ENCODE measurements at regions not wholly inside any gene's neighbourhood (a gene's known extent, or its start where the extent isn't known, plus 50 kb on each side); places are given as distances from the start of the nearest gene placed in this dataset.

DNA sequence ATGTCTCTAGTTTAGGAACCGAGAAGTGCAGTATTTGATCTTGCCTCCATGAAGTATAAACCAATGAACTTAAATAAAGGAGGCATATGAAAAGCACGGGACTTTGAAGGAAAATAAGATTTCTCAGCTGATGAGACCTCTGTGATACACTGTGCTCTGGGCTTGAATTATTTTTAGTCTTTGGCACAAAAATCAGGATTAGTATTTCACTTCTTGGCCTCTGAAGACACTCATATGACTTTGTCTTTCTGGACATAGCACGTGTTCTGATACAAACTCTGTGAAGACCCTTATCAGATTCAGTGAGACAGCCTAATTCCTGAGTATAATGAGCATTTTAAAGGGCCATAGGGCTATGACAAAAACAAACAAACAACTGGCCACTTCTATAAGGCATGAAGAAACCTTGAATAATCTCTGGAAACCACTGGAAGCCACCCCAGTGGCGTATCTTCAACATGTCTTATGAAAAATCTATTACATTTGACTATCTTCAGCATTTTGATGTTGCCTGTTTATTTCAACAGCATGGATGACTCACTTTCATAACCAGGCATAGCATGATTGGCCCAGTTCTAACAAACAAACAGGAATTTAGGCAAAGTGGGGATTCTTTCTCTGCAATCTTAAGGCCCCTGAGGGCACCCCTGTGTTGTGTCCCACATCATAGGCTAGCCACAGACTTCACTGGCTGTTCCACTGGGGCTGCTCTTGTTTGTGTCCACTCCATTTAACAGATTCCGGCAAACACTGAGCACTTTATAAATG is 90.3 kb upstream of the ZNF462 start:
- no peaks in the 10 kb centered on the region for H3K79me2 ChIP-seq (ENCODE audit: insufficient read depth, low read length)
- Mint-ChIP-seq H3K27ac (no peak overlapping the region), H3K36me3 (ENCODE audit: insufficient read depth in 1 of 3, low read depth in 3 of 3) (no peaks in the 10 kb centered on the region), H3K27me3 (ENCODE audit: low read depth) (no peaks in the 10 kb centered on the region), H3K9me3 (no peaks in the 10 kb centered on the region; a peak in 1 of 5 replicates), H3K4me3 (no peak overlapping the region), H3K4me1 (peaks cover 0 to under 1% of the 10 kb centered on the region in 2 experiments; a peak in 2 of 4 replicates)
- no peak overlapping the region for H2AFZ ChIP-seq (ENCODE audit: low read length)
- H3K4me1 ChIP-seq (ENCODE audit: insufficient read depth, low read length) = no peaks in the 10 kb centered on the region
- DNase-seq = no peak
- no peak overlapping the region for H2BK15ac ChIP-seq (ENCODE audit: low read depth, low read length)
- no CpG with 5 or more reads among the region's 5 CpGs for WGBS (ENCODE audit: extremely low coverage, insufficient read length, low lambda C conversion rate)
- H2BK120ac ChIP-seq (ENCODE audit: low read depth, low read length, poor library complexity, severe bottlenecking) = no peak overlapping the region
- no peak overlapping the region for H3T11ph ChIP-seq (ENCODE audit: low read length)
- H3K79me1 ChIP-seq (ENCODE audit: insufficient read depth, low read depth, low read length, poor library complexity, severe bottlenecking) = no peaks in the 10 kb centered on the region
- TF ChIP-seq, protein P1, sequence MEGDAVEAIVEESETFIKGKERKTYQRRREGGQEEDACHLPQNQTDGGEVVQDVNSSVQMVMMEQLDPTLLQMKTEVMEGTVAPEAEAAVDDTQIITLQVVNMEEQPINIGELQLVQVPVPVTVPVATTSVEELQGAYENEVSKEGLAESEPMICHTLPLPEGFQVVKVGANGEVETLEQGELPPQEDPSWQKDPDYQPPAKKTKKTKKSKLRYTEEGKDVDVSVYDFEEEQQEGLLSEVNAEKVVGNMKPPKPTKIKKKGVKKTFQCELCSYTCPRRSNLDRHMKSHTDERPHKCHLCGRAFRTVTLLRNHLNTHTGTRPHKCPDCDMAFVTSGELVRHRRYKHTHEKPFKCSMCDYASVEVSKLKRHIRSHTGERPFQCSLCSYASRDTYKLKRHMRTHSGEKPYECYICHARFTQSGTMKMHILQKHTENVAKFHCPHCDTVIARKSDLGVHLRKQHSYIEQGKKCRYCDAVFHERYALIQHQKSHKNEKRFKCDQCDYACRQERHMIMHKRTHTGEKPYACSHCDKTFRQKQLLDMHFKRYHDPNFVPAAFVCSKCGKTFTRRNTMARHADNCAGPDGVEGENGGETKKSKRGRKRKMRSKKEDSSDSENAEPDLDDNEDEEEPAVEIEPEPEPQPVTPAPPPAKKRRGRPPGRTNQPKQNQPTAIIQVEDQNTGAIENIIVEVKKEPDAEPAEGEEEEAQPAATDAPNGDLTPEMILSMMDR (conservative IDR thresholded peaks at IDR 0.05) = no peak
- H3K27ac ChIP-seq (ENCODE audit: insufficient read length, low read depth, low read length) = no peak overlapping the region
- H3K4ac ChIP-seq (ENCODE audit: low read depth, low read length) = no peak overlapping the region
- no peak overlapping the region for H3K9ac ChIP-seq (ENCODE audit: extremely low read depth, insufficient read length, low read length)
- H4K5ac ChIP-seq (ENCODE audit: insufficient read length, low read depth, low read length) = no peak overlapping the region
- no peak overlapping the region for H4K91ac ChIP-seq (ENCODE audit: insufficient read length, low read depth, low read length)
- H2AK5ac ChIP-seq (ENCODE audit: insufficient read length, low read length) = no peak overlapping the region
- H4K8ac ChIP-seq (replicated peaks; ENCODE audit: insufficient read length, low read depth, low read length) = no peak overlapping the region
- H3K4me2 ChIP-seq (ENCODE audit: insufficient read depth, insufficient read length, low read length) = no peak overlapping the region
- H3K18ac ChIP-seq (ENCODE audit: insufficient read length, low read depth, low read length) = no peak overlapping the region
- no peaks in the 10 kb centered on the region for H3K27me3 ChIP-seq (ENCODE audit: insufficient read depth, low read length)
- H2BK5ac ChIP-seq (ENCODE audit: insufficient read length, low read length) = no peak overlapping the region
- no peaks in the 10 kb centered on the region for H3K23me2 ChIP-seq (ENCODE audit: insufficient read length, low read depth, low read length, poor library complexity, severe bottlenecking)
- no peak overlapping the region for H3K56ac ChIP-seq (ENCODE audit: insufficient read length, low read depth, low read length)
- H2BK20ac ChIP-seq (ENCODE audit: low read depth, low read length, poor library complexity, severe bottlenecking) = no peak overlapping the region
- no peaks in the 10 kb centered on the region for H3K9me3 ChIP-seq (ENCODE audit: control insufficient read depth, low read depth, low read length)
- no peak overlapping the region for H2BK12ac ChIP-seq (ENCODE audit: insufficient read length, low read depth, low read length)
- H4K20me1 ChIP-seq (ENCODE audit: control insufficient read depth, insufficient read depth, insufficient read length) = no peaks in the 10 kb centered on the region
- no peak overlapping the region for H3K14ac ChIP-seq (ENCODE audit: insufficient read depth, low read length)
- no peak overlapping the region for H3K23ac ChIP-seq (ENCODE audit: insufficient read length, low read depth, low read length)

All from H9 (cell line).